Caco-2 (cell line): ENCODE measurements at regions not wholly inside any gene's neighbourhood (a gene's known extent, or its start where the extent isn't known, plus 50 kb on each side); places are given as distances from the start of the nearest gene placed in this dataset.

Experiments used
- BruUV-seq: library from RNA; stranded (reverse); fragments of 400-500 nt; replicated peaks from 2 replicates; lab custom pipeline; 2021; lab: Mats Ljungman, UMichigan
- CTCF ChIA-PET: fragments of 300-600 bp; sonication (Branson Sonifier 250); formaldehyde crosslinking; loops from one replicate; lab custom pipeline; 2022; ENCODE audit warnings: antibody characterized with exemption; lab: Charles Lee
- POLR2A ChIA-PET: fragments of 300-600 bp; sonication (Branson Sonifier 250); formaldehyde crosslinking; loops from one replicate; lab custom pipeline; 2022; ENCODE audit warnings: antibody characterized with exemption; lab: Charles Lee
- DNase-seq, 2 experiments: peaks; one replicate each; pipeline versions ENCODE4 v3.0.0 to v3.0.0-alpha.2; 2020 to 2022
- H3K27me3 ChIP-seq: replicated peaks from 2 replicates; pipeline ENCODE4 v1.6.0; 2011; ENCODE audit warnings: low read length; ENCODE audit not compliant: control insufficient read depth, insufficient read depth
- H3K36me3 ChIP-seq: 2 replicates; pipeline ENCODE4 v1.5.1; 2011; ENCODE audit warnings: low read length; ENCODE audit not compliant: control insufficient read depth, insufficient read depth
- H3K4me1 ChIP-seq: fragments of 250-450 bp; sonication (Bioruptor Pico); 2 replicates; pipeline ENCODE4 v1.5.1; 2020; ENCODE audit warnings: mild to moderate bottlenecking
- H3K4me3 ChIP-seq: 2 replicates; pipeline ENCODE4 v1.5.1; 2011; ENCODE audit warnings: low read depth, mild to moderate bottlenecking, control low read depth, low read length
- H3K9me3 ChIP-seq: fragments of 250-450 bp; sonication (Bioruptor Pico); 2 replicates; pipeline ENCODE4 v1.5.1; 2020; ENCODE audit warnings: mild to moderate bottlenecking, moderate library complexity
- H3K27ac Mint-ChIP-seq: one replicate; pipeline ENCODE4 v1.8.0; 2022; ENCODE audit warnings: mixed read lengths; ENCODE audit not compliant: unreplicated experiment
- H3K27me3 Mint-ChIP-seq: one replicate; pipeline ENCODE4 v1.8.0; 2022; ENCODE audit warnings: mixed read lengths; ENCODE audit not compliant: insufficient read depth, unreplicated experiment
- H3K36me3 Mint-ChIP-seq: one replicate; pipeline ENCODE4 v1.8.0; 2022; ENCODE audit warnings: mild to moderate bottlenecking, mixed read lengths; ENCODE audit not compliant: insufficient read depth, unreplicated experiment
- H3K4me1 Mint-ChIP-seq: one replicate; pipeline ENCODE4 v1.8.0; 2022; ENCODE audit warnings: low read depth, mixed read lengths; ENCODE audit not compliant: unreplicated experiment
- H3K4me3 Mint-ChIP-seq: one replicate; pipeline ENCODE4 v1.8.0; 2022; ENCODE audit warnings: mild to moderate bottlenecking, moderate library complexity, mixed read lengths; ENCODE audit not compliant: unreplicated experiment
- H3K9me3 Mint-ChIP-seq: one replicate; pipeline ENCODE4 v1.8.0; 2022; ENCODE audit warnings: mixed read lengths; ENCODE audit not compliant: unreplicated experiment
- intact Hi-C: fragments of 100-400 bp; cut with micrococcal nuclease; formaldehyde crosslinking; loops from one replicate; pipeline ENCODE4 v1.10.0; 2022; ENCODE audit not compliant: unreplicated experiment
- TF ChIP-seq, protein P1 (sequence below), 2 experiments: fragments of 200-600 bp in 1 of 2; IDR thresholded peaks; 1 replicate in 1 of 2; 2 replicates in 1 of 2; pipeline versions ENCODE4 v1.5.1 to v1.8.0; 2011 to 2022; ENCODE audit warnings: antibody characterized with exemption in 1 of 2, control low read depth in 1 of 2, inconsistent platforms in 1 of 2, low read depth in 1 of 2, low read length in 1 of 2, mild to moderate bottlenecking in 1 of 2, moderate library complexity in 1 of 2; ENCODE audit not compliant: insufficient read depth in 1 of 2, severe bottlenecking in 1 of 2, unreplicated experiment in 1 of 2

DNA sequence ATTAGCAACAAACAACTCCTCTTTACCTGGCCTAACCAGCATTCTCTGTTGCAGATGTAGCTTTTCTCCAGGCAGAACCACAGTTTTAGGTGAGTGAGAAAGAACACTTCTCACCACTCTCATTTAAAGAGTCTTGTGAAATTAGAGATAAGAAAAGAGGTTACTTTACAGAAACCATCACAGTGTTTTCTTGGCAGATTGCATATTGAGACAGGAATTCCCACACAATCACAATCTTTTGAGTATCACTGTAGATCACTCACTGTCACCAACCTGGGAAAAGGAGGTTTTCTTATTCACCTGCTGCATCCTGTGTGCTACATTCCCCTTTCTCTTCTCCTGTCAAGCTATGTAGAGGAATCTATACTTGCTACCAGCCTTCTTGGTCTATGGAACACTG, 574.6 kb downstream of the SLC4A3 start:
- BruUV-seq, result no TSS peak
- DNase-seq, result no peak
- Mint-ChIP-seq H3K9me3 (peaks cover 14% of the 10 kb centered on the region), H3K36me3 (peaks cover 6% of the 10 kb centered on the region), H3K27me3 (no peaks in the 10 kb centered on the region), H3K4me3 (no peak overlapping the region), H3K27ac (no peak overlapping the region), H3K4me1 (peaks cover 14% of the 10 kb centered on the region)
- Histone ChIP-seq H3K4me3 (no peak overlapping the region), H3K9me3 (peaks cover 4% of the 10 kb centered on the region; the same call in 1 of the 2 replicates), H3K36me3 (no peaks in the 10 kb centered on the region), H3K27me3 (no peaks in the 10 kb centered on the region), H3K4me1 (peaks cover 7% of the 10 kb centered on the region)
- POLR2A ChIA-PET, result no interaction called here
- CTCF ChIA-PET, result no interaction called here
- TF ChIP-seq, protein P1, sequence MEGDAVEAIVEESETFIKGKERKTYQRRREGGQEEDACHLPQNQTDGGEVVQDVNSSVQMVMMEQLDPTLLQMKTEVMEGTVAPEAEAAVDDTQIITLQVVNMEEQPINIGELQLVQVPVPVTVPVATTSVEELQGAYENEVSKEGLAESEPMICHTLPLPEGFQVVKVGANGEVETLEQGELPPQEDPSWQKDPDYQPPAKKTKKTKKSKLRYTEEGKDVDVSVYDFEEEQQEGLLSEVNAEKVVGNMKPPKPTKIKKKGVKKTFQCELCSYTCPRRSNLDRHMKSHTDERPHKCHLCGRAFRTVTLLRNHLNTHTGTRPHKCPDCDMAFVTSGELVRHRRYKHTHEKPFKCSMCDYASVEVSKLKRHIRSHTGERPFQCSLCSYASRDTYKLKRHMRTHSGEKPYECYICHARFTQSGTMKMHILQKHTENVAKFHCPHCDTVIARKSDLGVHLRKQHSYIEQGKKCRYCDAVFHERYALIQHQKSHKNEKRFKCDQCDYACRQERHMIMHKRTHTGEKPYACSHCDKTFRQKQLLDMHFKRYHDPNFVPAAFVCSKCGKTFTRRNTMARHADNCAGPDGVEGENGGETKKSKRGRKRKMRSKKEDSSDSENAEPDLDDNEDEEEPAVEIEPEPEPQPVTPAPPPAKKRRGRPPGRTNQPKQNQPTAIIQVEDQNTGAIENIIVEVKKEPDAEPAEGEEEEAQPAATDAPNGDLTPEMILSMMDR (IDR thresholded peaks at IDR 0.05; ENCODE audit: insufficient read depth in 1 of 2, low read depth in 1 of 2, low read length in 1 of 2, severe bottlenecking in 1 of 2, unreplicated experiment in 1 of 2), result no peak
- intact Hi-C loops, result no loop called here

DNA sequence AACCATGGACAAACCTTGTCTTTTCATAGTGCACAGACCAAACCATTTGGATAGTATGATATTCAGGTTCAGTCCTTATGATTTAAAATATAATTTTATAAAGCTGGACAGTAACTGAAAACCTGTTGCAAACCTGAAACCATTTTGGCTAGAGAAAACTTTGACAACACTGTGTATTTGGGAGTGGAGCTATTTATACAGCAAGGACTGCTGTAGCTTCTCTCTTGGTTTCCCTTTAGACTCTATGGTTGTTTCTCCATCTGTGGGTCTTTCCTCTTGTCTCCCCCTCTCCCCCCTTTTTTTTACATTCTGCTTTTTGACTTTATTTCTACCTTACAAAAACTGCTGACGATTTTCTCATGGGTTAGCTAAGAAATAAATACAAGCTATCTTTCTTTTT, 581.7 kb downstream of the SLC4A3 start:
- TF ChIP-seq, protein P1 (IDR thresholded peaks at IDR 0.05; ENCODE audit: insufficient read depth in 1 of 2, low read depth in 1 of 2, low read length in 1 of 2, severe bottlenecking in 1 of 2, unreplicated experiment in 1 of 2), result no peak
- Mint-ChIP-seq H3K4me1 (no peaks in the 10 kb centered on the region), H3K9me3 (no peaks in the 10 kb centered on the region), H3K27me3 (peaks cover 11% of the 10 kb centered on the region), H3K27ac (no peak overlapping the region), H3K4me3 (no peak overlapping the region), H3K36me3 (no peaks in the 10 kb centered on the region)
- CTCF ChIA-PET, result no interaction called here
- Histone ChIP-seq H3K36me3 (no peaks in the 10 kb centered on the region), H3K9me3 (no peaks in the 10 kb centered on the region), H3K4me1 (no peaks in the 10 kb centered on the region), H3K27me3 (no peaks in the 10 kb centered on the region), H3K4me3 (no peak overlapping the region)
- DNase-seq, result no peak
- POLR2A ChIA-PET, result interaction anchor here (0.6 kb wide), 1 partner anchor 38 kb away, joined by 3 read pairs; no protein-coding TSS in a partner anchor
- intact Hi-C loops, result no loop called here
- no TSS peak for BruUV-seq

DNA sequence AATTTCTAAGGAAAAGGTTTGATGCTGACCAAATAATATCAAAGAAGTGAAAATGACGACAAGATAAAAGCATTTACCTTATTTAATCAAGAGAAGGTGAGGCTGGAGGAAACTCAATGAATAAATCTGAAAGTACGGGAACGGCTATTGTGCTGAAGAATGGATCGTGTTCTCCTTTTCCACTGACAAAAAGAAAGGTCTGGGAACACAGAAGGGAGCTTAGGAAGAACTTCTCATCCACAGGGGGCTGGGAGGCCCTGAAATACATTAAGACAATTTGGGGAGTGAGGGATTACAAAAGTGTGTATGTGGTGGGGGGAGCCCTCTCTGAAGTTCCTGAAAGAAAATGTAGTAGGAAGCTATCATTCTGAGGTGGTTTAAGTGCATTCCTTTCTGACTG, 582.3 kb downstream of the SLC4A3 start:
- ChIA-PET CTCF (no interaction called here), POLR2A (no interaction called here)
- H3K36me3 Mint-ChIP-seq, result no peaks in the 10 kb centered on the region
- BruUV-seq, result no TSS peak
- Histone ChIP-seq H3K4me3 (no peak overlapping the region), H3K27me3 (no peaks in the 10 kb centered on the region), H3K36me3 (no peaks in the 10 kb centered on the region), H3K4me1 (no peaks in the 10 kb centered on the region), H3K9me3 (no peaks in the 10 kb centered on the region)
- TF ChIP-seq, protein P1 (IDR thresholded peaks at IDR 0.05; ENCODE audit: insufficient read depth in 1 of 2, low read depth in 1 of 2, low read length in 1 of 2, severe bottlenecking in 1 of 2, unreplicated experiment in 1 of 2), result no peak
- H3K4me3 Mint-ChIP-seq, result no peak overlapping the region
- H3K9me3 Mint-ChIP-seq, result no peaks in the 10 kb centered on the region
- H3K27me3 Mint-ChIP-seq, result peaks cover 11% of the 10 kb centered on the region
- no peak for DNase-seq
- no peaks in the 10 kb centered on the region for H3K4me1 Mint-ChIP-seq
- intact Hi-C loops, result loop anchor here (5.0 kb wide), 1 partner anchor 152 kb away; no protein-coding TSS in a partner anchor
- no peak overlapping the region for H3K27ac Mint-ChIP-seq
